Left ventricle myocardium superior (tissue), 1 donor: ENCODE measurements at regions not wholly inside any gene's neighbourhood (a gene's known extent, or its start where the extent isn't known, plus 50 kb on each side); places are given as distances from the start of the nearest gene placed in this dataset.

Source experiments
- ATAC-seq: fragments of 200-7000 bp; cut with Tn5 transposase; one replicate; pipeline ENCODE4 v1.9.1; 2020; ENCODE audit warnings: mild to moderate bottlenecking, moderate library complexity
- DNase-seq: peaks from one replicate; pipeline ENCODE4 v3.0.0-alpha.2; 2020
- intact Hi-C: fragments of 100-400 bp; cut with micrococcal nuclease; formaldehyde crosslinking; loops from one replicate; pipeline ENCODE4 v1.11.0; 2022
- donor health status: DM: no; HTN: yes; CAD: no; lungs with severe emphysema.

DNA sequence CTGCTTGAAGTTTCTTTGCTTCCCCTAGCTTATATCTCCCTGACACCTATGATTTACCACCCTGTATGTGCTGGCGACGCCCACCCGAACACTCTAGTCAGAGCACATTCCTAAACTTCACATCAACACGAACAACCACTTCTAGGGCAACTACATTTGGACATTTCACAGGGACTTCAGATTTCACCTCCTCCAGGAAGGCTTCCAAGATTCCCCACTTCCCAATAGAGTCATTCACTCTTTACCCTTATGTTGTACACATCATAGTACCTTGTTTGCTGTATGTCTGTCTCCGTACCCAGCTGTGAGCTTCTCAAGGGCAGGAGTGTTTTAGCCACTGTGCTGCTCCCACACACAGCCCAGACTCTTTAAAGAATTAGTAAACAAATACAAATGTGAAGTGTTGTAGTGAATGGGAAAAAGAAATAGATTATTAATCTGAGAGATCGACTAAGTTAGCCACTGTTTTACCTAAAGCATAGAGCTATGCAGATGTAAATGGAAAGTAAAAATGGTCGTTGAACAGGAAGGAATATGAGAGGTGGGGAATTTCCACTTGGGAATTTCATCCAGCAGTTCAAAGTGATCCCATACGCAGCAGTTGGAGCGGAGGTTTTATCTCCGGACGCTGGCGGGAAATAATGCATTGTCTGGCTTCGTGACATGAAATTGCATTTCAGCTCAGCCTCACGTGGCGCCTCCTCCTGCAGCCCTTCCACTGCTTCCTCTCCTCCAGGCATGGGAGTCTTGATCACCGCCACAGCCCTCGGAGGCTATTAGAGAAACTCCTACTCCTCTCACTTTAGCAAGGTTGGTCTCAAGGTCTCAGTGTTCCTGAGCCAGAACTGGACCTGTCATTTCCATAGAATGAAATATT, 233.4 kb upstream of the COPS8 start:
- intact Hi-C loops = no loop called here
- DNase-seq = no peak
- ATAC-seq = peak; percentile 31

DNA sequence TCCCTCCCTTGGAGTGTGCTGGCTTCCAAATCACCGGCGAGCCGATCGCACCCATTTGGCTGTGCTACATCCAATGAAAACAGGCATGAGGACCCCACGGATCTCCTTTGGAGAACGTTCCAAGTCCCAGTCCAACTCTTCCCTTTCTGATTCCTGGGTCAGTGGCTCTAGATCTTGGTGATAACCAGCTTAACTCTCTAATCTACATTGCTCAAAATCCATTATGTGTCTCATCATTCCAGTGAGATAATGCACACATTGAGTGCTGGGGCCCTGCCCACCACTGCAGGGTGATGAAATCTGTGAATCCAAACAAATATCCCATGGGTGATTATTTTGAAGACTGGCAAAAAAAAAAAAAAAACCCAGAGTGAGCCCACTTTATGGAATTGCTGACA, 232.7 kb upstream of the COPS8 start:
- intact Hi-C loops = no loop called here
- ATAC-seq (no peak), DNase-seq (no peak)

DNA sequence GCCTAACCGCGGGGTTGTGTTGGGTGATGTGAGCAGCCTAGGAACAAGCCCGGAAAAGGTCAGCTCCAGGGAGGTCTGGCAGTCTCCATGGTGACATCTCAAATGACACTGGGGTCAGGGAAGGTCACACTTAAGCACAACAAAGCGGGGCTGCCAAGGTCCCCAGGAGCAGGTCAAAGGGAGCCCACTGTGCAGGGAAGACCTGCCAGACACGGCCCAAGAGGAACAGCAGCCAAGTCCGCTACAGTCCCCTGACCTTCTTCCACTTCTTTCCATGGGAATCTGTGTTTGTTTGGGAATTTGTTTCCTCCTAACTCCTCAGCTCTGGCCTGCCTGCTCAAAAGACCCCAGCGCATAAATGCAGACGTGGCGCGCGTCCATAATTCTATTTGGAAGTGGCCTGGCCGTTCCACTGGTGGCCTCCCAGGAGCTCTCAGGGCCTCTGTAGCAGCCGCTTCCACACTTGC, 232.1 kb upstream of the COPS8 start:
- intact Hi-C loops = no loop called here
- no peak for ATAC-seq

DNA sequence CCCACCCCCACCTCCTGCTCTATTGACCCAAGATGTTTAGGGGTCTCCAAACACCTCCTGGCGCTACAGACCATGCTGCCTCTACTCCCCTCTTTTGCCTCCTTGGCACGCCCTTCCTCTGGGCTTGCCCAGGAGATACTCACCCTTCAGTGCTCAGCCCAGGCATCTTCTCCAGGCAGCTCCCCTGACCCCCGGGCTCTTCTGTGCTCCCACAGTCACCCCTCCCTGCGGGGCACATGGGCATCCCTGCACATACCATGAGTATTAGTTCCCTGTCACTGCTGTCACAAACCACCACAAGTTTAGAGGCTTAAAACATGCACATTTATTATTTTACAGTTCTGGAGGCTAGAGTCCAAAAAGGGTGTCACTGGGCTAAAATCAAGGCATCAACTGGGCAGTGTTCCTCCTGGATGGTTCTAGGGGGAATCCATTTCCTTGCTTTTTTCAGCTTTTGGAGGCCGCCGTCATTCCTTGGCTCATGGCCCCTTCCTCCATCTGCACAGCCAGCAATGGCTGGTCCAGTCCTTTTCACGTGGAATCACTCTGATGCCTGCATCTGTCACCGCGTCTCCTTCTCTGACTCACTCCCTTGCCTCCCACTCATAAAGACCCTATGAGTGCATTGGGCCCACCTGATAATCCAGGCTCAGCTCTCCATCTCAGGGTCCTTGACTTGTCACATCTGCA, 230.4 kb upstream of the COPS8 start:
- intact Hi-C loops = no loop called here
- ATAC-seq = no peak
- no peak for DNase-seq

More for the DNA sequence above, 232.1 kb upstream of the COPS8 start:
- no peak for DNase-seq

DNA sequence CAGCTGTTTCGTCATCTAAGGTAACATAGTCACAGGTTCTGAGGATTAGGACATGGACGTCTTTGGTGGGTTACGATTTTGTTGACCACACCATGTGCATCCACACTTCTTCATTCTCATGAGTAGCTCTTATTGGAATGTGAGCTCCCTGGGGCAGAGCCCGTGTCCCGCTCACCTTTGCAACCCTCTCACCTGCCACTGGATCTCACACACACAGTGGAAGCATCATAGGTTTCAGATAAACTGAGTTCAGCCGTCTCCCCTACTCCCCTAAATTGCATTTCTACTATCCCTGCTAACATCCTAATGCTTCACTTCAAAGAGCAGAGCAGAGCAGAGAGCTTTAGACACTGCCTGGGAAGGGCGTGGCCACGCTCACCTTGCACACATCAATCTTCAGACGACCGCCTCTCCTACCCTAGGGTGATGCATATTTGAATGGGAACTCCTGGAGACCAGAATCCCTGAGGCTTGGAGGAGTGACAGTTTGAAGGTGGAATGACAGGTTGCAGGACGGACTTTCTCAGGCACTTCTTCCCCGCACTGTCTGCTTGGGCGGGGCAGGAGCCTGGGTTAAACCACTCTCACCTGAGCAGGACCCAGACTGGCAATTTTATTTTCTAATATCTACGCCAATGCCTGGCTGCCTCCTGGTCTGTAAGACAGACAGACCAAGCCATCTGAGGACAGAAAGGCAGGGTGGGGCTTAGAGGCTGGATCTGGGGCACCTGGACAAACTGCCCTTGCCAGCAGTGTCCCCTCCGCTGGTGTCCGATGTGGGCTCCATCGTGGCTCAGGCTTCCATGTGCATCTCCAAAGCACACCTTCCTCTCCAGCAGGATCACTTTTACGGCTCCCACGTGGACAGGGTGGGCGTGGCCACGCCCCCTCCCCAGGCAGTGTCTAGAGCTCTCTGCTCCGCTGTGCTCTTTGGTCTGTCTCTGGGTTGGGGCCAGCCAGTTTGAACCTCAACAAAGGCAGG, 229.5 kb upstream of the COPS8 start:
- intact Hi-C loops = no loop called here
- ATAC-seq (no peak), DNase-seq (no peak)

DNA sequence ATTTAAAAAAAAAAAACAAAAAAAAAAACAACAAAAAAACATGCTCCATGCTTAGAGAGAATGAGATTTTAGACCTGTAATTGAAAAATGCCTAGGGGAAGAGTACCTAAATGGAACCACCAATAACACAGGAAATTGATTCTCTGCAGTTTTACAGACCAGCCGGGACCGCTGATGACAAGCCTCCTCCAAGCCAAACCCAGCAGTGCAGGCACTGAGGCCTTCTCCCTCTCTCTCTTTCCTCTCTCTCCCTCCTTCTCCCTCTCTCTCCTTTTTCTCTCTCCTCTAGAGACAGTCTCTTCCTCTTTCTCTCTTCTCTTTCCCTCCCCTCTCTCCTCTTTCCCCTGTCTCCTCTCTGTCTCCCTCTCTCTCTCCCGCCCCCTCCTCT, 228.8 kb upstream of the COPS8 start:
- ATAC-seq (no peak), DNase-seq (no peak)
- intact Hi-C loops = no loop called here

DNA sequence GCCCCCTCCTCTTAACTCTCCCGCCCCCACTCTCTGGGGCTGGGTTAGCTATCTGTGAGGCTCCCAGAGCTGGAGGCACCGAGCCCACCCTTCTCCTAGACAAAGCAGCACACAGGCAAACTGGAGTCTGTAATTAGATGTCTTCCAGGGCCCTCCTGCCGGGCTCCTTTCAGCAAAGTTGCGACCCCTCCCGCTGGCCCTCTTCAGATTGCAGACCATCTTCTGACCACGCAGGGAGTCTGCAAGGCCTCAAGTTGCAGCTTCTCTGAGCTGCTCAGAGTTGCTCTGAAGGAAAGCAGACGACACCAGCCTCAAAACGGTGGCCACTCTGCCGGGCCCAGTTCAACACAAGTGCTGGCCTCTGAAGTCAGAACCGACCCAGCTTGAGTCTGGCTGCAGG, 228.4 kb upstream of the COPS8 start:
- ATAC-seq = no peak
- intact Hi-C loops = no loop called here
- no peak for DNase-seq

DNA sequence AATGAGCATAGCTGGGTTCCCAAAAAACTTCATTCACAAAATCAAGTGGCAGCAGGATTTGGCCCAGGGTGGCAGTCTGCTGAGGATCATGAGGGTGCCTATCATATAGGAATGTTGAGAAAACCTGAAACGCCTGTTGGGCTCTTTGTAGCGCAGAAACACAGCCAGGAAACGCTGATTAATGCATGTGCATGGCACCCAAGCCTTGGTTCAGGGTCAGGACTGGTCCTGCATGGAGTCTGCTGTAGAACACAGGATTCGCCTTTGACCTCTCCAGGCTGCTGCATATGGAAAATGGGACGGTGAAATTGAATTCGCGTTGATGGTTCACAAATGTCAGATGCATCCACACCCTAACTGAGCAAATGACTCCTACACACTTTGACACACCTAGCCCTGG, 227.9 kb upstream of the COPS8 start:
- DNase-seq = no peak
- peak; percentile 86 for ATAC-seq
- intact Hi-C loops = no loop called here

DNA sequence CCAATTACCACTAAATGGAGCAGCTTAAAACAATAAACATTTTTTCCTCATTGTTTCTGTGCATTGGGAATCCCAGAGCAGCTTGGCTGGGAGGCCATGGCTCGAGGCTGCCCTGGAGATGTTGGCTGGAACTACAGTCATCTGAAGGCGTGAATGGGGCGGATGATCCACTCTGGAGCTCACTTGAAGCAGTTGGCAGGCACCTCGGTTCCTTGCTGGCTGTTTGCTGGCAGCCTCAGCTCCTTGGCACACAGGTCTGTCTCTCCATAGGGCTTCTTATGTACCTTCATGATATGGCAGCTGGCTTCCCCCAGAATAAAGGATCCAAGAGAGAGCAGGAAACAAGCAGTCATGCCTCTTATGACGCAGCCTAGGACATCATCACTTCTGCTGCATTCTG, 227.0 kb upstream of the COPS8 start:
- DNase-seq = no peak

DNA sequence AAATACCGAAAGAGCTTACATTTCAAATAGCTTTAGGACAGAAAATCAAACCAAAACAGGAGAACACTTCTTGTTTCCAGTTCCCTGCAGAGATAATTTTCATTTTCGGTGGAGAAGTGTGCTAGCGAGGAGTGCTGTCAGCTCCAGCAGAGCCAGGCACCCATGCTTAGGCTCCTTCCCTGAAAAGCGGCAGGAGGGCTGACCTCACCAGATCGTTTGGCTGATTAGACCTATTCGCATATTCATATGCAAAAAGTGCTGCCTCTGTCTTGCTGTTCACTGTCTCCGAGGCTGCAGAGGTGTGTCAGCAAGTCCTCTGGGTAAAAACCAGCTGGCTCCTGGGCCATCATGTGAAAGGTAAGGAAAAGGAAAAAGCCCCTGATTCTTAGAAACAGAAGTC, 225.8 kb upstream of the COPS8 start:
- no peak for DNase-seq
- intact Hi-C loops = no loop called here
- no peak for ATAC-seq

More for the DNA sequence above, 227.0 kb upstream of the COPS8 start:
- ATAC-seq = no peak
- intact Hi-C loops = no loop called here

DNA sequence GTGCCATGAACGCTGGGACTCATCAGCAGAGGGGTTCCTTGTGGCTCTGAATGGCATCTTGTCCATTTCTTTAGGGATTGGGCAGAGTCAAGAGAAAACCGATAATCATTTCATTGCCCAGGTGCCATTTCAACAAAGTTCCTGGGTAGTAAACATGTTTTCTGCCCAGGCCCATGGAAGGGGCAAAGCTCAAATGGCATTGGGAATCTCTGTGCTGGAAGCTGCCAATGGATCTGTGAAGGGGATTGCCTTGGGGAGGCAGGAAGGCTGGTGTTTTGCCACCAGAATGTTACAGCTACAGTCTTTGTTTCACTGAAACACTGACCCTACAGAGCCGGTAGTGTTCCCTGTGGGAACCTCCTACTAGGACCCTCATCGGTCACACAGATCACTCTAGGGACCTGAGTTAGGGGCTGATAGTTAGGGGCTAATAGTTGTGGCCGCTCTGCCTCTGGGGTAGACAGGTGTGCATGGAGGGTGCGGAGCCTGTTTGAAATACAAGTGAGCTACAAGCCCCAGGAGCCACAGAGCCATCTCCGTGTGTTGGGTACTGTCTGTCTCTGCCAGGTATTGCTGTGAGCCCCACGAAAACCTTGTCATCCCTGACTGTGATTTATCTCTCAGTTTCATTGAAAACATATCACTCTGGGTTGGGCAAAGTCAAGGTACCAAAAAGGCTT, 224.4 kb upstream of the COPS8 start:
- ATAC-seq = no peak
- intact Hi-C loops = no loop called here
- no peak for DNase-seq

DNA sequence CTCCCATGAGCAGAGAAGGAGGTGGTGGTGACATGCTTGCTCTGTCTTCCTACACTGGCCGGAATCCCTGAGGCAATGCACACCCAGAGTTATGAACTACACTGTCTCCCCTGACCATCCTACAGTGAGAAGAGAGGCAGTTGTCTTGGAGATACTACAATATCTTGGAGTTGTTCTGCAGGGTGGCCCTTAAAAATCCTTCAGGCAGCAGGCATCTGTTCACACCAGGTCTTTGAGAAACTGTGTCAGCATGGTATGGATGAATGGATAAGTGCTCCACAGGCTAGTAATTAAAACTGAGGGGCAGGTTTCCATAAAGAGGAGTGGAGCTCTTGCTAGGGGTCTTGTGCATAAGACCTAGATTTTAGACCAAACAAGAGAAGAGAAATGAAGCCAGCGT, 223.7 kb upstream of the COPS8 start:
- intact Hi-C loops = no loop called here
- DNase-seq (no peak), ATAC-seq (no peak)

DNA sequence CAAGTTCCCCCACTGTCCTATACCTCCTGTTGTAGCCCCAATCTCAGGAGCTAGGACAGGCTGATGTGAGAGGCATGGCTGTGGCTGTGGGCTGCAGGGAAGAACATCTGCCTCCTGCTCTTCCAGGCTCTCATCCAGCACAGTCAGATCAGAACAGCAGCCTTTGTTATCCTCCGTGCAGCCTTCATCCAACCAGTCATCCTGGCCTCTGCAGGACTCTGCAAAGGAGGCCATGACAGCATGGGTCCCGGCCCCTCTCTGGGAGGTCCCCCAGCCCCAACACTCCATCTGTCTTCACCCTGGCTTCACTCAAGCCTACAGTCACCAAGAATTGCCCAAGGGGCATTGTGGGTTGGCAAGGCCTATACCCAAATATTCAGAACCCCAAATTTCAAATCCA, 223.2 kb upstream of the COPS8 start:
- no peak for DNase-seq
- intact Hi-C loops = no loop called here
- no peak for ATAC-seq

DNA sequence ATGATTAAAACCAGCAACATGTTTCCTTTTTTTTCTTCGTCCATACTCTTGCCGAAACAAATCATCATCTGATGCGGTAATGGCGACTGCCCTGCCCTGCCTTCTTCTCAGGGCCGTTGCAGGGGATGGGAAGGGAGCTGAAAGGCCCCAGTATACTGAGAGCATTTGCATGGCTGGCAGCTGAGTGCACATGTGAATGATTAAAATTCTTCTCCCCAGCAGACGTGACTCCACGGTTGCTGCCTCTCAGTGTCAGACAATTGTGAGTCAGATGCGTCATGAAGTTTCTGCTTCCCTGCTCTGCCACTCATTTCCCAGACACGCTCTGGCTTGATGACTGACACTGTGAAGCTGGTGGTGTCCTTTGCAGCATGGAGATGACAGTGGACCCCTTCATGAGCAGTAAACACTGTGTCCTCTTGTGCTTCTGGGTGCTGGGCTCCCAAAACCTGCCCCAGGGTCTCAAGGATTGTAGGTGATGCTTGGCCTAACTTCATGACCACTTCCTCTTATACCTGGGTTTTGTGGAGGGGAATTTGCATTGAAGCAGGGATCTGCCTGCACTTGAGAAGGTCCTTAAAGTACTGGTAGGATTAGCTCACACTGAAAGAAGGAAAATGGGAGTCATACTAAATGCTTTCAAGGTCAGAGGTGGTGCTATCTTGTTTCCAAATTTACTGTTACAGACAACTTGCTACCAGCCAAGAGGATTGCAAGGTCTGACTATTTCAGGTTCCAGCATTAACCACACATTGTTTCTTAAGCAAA, 222.5 kb upstream of the COPS8 start:
- intact Hi-C loops = no loop called here
- DNase-seq (no peak), ATAC-seq (no peak)

DNA sequence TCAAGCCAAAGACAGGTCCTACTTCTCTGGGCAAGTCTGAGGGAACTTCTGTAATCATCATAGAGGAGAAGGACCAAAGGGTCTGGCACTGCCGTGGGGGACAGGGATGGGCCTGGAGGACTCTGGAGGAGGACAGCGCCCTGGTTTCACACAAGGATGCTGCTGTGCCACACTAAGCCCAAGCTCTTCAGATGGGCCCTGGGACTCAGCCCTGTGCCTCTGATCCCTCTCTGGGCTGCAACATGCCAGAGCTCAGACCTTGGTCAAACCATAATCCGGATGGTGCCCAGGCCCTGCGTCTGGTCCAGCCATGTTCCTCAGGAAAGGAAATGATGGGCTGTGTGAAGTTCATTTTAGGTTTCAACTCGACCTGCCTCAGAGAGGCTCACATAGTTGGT, 222.0 kb upstream of the COPS8 start:
- ATAC-seq (no peak), DNase-seq (no peak)
- intact Hi-C loops = no loop called here

DNA sequence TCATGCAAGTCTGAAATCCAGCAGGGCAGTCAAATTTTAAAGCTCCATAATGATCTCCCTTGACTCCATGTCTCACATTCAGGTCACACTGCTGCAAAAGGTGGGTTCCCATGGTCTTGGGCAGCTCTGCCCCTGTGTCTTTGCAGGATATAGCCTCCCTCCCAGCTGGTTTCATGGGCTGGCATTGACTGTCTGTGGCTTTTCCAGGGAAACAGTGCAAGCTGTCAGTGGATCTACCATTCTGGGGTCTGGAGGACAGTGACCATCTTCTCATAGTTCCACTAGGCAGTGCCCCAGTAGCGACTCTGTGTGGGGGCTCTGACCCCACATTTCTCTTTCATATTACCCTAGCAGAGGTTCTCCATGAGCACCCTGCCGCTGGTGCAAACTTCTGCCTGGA, 220.6 kb upstream of the COPS8 start:
- no peak for ATAC-seq
- no peak for DNase-seq
- intact Hi-C loops = no loop called here

DNA sequence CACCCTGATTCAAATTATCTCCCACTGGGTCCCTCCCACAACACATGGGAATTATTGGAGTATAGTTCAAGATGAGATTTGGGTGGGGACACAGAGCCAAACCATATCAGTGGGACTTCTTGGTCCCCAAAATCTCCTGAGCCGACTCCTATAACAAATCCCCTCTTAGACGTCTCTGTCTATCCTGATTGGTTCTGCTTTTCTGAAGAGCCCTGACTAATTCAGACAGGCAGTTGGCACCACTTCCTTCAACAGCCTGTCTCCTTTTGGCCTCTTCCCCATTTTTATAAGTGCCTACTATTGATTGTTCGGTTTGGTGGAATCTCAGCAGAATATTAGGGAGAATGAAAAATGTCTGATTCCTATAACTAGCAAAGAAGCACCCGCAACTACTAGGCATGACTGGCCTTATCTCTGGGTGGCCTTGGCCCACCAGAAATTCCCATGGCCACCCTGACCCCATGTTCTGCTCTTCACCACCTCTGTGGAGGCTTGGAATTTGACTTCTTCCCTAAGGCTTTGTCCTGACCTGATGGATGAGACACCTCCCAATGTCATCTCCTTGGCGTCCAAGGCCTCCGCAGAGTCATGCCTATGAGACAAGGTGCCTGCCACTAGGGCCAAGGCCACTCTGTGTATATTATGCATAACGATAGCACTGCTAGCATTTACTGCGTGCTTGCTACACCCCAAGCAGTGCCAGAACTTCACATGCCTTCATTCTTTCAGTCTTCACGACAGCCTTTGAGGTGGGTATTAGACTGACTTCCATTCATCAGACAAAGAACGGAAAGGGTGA, 218.9 kb upstream of the COPS8 start:
- ATAC-seq = no peak
- intact Hi-C loops = no loop called here
- DNase-seq = no peak
